HepG2 (cell line): ENCODE measurements at regions not wholly inside any gene's neighbourhood (a gene's known extent, or its start where the extent isn't known, plus 50 kb on each side); places are given as distances from the start of the nearest gene placed in this dataset.

Experiments used
- ATAC-seq: fragments of 200-7000 bp; cut with Tn5 transposase; 3 replicates; pipeline ENCODE4 v1.9.1; 2020; ENCODE audit warnings: mild to moderate bottlenecking, moderate library complexity
- BruUV-seq: library from RNA; stranded (reverse); fragments of 400-500 nt; replicated peaks from 2 replicates; lab custom pipeline; 2021; lab: Mats Ljungman, UMichigan
- CTCF ChIA-PET: fragments of 300-600 bp; formaldehyde crosslinking; extraction: SDS; loops from one replicate; lab custom pipeline; 2021; ENCODE audit warnings: low total read pairs, inconsistent platforms, low intra/inter-chr PET ratio; lab: Yijun Ruan, JAX
- POLR2A ChIA-PET: fragments of 350-600 bp; sonication (Branson Sonifier 250); formaldehyde crosslinking; loops from one replicate; lab custom pipeline; 2020; ENCODE audit warnings: antibody characterized with exemption, inconsistent platforms; lab: Yijun Ruan, JAX
- DNase-seq: peaks from one replicate; pipeline ENCODE4 v3.0.0-alpha.2; 2015; ENCODE audit warnings: low spot score
- FAIRE-seq: peaks from 3 replicates; lab custom pipeline; 2011; peaks lifted over from hg19 to GRCh38; lab: Jason Lieb, UNC
- H2AFZ ChIP-seq: one replicate; pipeline ENCODE4 v1.6.1; 2011; ENCODE audit warnings: low read length, inconsistent platforms
- H3K27ac ChIP-seq: fragments of 300-600 bp; 3 replicates; pipeline ENCODE4 v1.8.0; 2011; ENCODE audit warnings: mixed run types, mild to moderate bottlenecking, mixed read lengths, low read length, inconsistent platforms; ENCODE audit not compliant: insufficient read depth; ENCODE audit errors: extremely low read length
- H3K27me3 ChIP-seq, 2 experiments: fragments of 200-600 bp in 1 of 2; 2 replicates in 1 of 2; 3 replicates in 1 of 2; pipeline versions ENCODE4 v1.6.0 to v1.8.0; 2011; ENCODE audit warnings: low read length in 2 of 2, mild to moderate bottlenecking in 2 of 2, moderate library complexity in 2 of 2, inconsistent platforms in 1 of 2; ENCODE audit not compliant: insufficient read depth in 2 of 2, control insufficient read depth in 1 of 2
- H3K36me3 ChIP-seq, 2 experiments: fragments of 200-600 bp in 1 of 2; replicated peaks in 1 of 2; 2 replicates in 1 of 2; 3 replicates in 1 of 2; pipeline versions ENCODE4 v1.5.1 to v1.8.0; 2011; ENCODE audit warnings: low read length in 2 of 2, inconsistent platforms in 1 of 2; ENCODE audit not compliant: insufficient read depth in 2 of 2, control insufficient read depth in 1 of 2
- H3K4me1 ChIP-seq: 2 replicates; pipeline ENCODE4 v1.5.1; 2012; ENCODE audit warnings: low read length, inconsistent platforms; ENCODE audit not compliant: insufficient read depth
- H3K4me2 ChIP-seq: 2 replicates; pipeline ENCODE4 v1.6.0; 2011; ENCODE audit warnings: low read depth, low read length, inconsistent platforms
- H3K4me3 ChIP-seq, 3 experiments: fragments of 200-600 bp in 1 of 3; sonication (generic), shearing (Covaris generic) in 1 of 3; replicated peaks in 1 of 3; 2 replicates each; pipeline ENCODE4 v1.5.1; 2011 to 2016; ENCODE audit warnings: low read length in 3 of 3, inconsistent platforms in 2 of 3, low read depth in 2 of 3, mild to moderate bottlenecking in 2 of 3, control low read depth in 1 of 3, mixed read lengths in 1 of 3; ENCODE audit not compliant: insufficient read depth in 1 of 3
- H3K79me2 ChIP-seq: one replicate; pipeline ENCODE4 v1.6.1; 2011; ENCODE audit warnings: low read length, inconsistent platforms; ENCODE audit not compliant: insufficient read depth
- H3K9ac ChIP-seq: 2 replicates; pipeline ENCODE4 v1.6.0; 2011; ENCODE audit warnings: mild to moderate bottlenecking, low read depth, low read length, inconsistent platforms; ENCODE audit not compliant: insufficient read depth
- H3K9me3 ChIP-seq: 2 replicates; pipeline ENCODE4 v1.5.1; 2012; ENCODE audit warnings: mild to moderate bottlenecking, low read length
- H4K20me1 ChIP-seq: 2 replicates; pipeline ENCODE4 v1.6.0; 2011; ENCODE audit warnings: inconsistent platforms, mild to moderate bottlenecking, low read length, moderate library complexity; ENCODE audit not compliant: insufficient read depth
- GABPA ChIP-seq, 2 experiments: IDR thresholded peaks; 2 replicates each; pipeline ENCODE4 v1.6.1; 2011 to 2016; ENCODE audit warnings: low read depth in 2 of 2, low read length in 1 of 2, missing biosample characterization in 1 of 2, missing genetic modification characterization in 1 of 2
- IKZF4 ChIP-seq: sonication (generic); formaldehyde crosslinking; IDR thresholded peaks from 2 replicates; pipeline ENCODE4 v1.5.1; 2020; ENCODE audit warnings: borderline replicate concordance, mild to moderate bottlenecking, low read depth, missing genetic modification reagents; ENCODE audit errors: not compliant biosample characterization
- MTF1 ChIP-seq: sonication (generic); formaldehyde crosslinking; IDR thresholded peaks from 2 replicates; pipeline ENCODE4 v1.5.0; 2020; ENCODE audit warnings: missing genetic modification reagents
- MXD3 ChIP-seq: IDR thresholded peaks from 2 replicates; pipeline ENCODE4 v1.6.1; 2016; ENCODE audit warnings: mild to moderate bottlenecking, missing biosample characterization, missing genetic modification reagents
- TFAP4 ChIP-seq: sonication (generic); IDR thresholded peaks from 2 replicates; pipeline ENCODE4 v1.6.1; 2016; ENCODE audit warnings: low read depth, borderline replicate concordance
- ZNF333 ChIP-seq: sonication (generic); formaldehyde crosslinking; IDR thresholded peaks from 2 replicates; pipeline ENCODE4 v1.4.0; 2020; ENCODE audit warnings: mild to moderate bottlenecking, missing genetic modification reagents, borderline replicate concordance
- ZNF788 ChIP-seq: sonication (generic); formaldehyde crosslinking; IDR thresholded peaks from 2 replicates; pipeline ENCODE4 v1.5.0; 2020; ENCODE audit warnings: mild to moderate bottlenecking, missing genetic modification reagents, borderline replicate concordance
- ZSCAN21 ChIP-seq: sonication (generic); formaldehyde crosslinking; IDR thresholded peaks from 2 replicates; pipeline ENCODE4 v1.8.0; 2022; ENCODE audit warnings: mild to moderate bottlenecking, missing genetic modification reagents, moderate library complexity, borderline replicate concordance
- ZXDC ChIP-seq: sonication (generic); formaldehyde crosslinking; IDR thresholded peaks from 2 replicates; pipeline ENCODE4 v1.5.0; 2020; ENCODE audit warnings: mild to moderate bottlenecking, missing genetic modification reagents
- WGBS: methylation state at CpG from one replicate; pipeline ENCODE4 v1.1.6; 2017; ENCODE audit warnings: low lambda C conversion rate; 5-methylcytosine and 5-hydroxymethylcytosine counted together
- in situ Hi-C: cut with HindIII; loops from 2 replicates; pipeline ENCODE4 v1.10.0; 2017; ENCODE audit warnings: low pct_unique_long_range_greater_than_20kb; ENCODE audit not compliant: extremely low pct_ligation_motif_present
- intact Hi-C: fragments of 100-400 bp; cut with micrococcal nuclease; formaldehyde crosslinking; loops from one replicate; pipeline ENCODE4 v1.10.0; 2022; ENCODE audit not compliant: unreplicated experiment

GRCh38 chr14:96674121-96674520 lies 123.1 kb upstream of the VRK1 start:
- Histone ChIP-seq H3K4me1 (peaks cover 2% of the 10 kb centered on the region; the same call in 1 of the 2 replicates), H3K36me3 (no peaks in the 10 kb centered on the region), H3K9me3 (no peaks in the 10 kb centered on the region), H3K9ac (no peak overlapping the region), H3K27me3 (no peaks in the 10 kb centered on the region), H3K4me3 (no peak overlapping the region), H2AFZ (no peak overlapping the region), H3K79me2 (no peaks in the 10 kb centered on the region), H3K4me2 (no peak overlapping the region), H4K20me1 (no peaks in the 10 kb centered on the region), H3K27ac (no peak overlapping the region)
- no peak for FAIRE-seq
- TF ChIP-seq ZXDC, result no peak
- TF ChIP-seq ZSCAN21 (CRISPR knock-in tag), result no peak
- TF ChIP-seq IKZF4 (CRISPR knock-in tag), result no peak
- TF ChIP-seq TFAP4, result no peak
- TF ChIP-seq ZNF788 (CRISPR knock-in tag), result no peak
- TF ChIP-seq GABPA (IDR thresholded peaks at IDR 0.05; ENCODE audit: low read depth, low read length), result no peak
- no peak for TF ChIP-seq GABPA (CRISPR knock-in tag; IDR thresholded peaks at IDR 0.05; ENCODE audit: low read depth)
- TF ChIP-seq ZNF333, result no peak
- TF ChIP-seq MXD3 (CRISPR knock-in tag), result no peak
- TF ChIP-seq MTF1 (CRISPR knock-in tag), result no peak
- in situ Hi-C loops (no loop called here), intact Hi-C loops (no loop called here)
- no peak for DNase-seq
- ATAC-seq, result no peak
- CTCF ChIA-PET, result no interaction called here
- POLR2A ChIA-PET, result no interaction called here
- WGBS, result 0% methylated on average over 3 of the region's 3 CpGs
- BruUV-seq, result no TSS peak
